ENCODE measurements at regions not wholly inside any gene's neighbourhood (a gene's known extent, or its start where the extent isn't known, plus 50 kb on each side); places are given as distances from the start of the nearest gene placed in this dataset.

DNA sequence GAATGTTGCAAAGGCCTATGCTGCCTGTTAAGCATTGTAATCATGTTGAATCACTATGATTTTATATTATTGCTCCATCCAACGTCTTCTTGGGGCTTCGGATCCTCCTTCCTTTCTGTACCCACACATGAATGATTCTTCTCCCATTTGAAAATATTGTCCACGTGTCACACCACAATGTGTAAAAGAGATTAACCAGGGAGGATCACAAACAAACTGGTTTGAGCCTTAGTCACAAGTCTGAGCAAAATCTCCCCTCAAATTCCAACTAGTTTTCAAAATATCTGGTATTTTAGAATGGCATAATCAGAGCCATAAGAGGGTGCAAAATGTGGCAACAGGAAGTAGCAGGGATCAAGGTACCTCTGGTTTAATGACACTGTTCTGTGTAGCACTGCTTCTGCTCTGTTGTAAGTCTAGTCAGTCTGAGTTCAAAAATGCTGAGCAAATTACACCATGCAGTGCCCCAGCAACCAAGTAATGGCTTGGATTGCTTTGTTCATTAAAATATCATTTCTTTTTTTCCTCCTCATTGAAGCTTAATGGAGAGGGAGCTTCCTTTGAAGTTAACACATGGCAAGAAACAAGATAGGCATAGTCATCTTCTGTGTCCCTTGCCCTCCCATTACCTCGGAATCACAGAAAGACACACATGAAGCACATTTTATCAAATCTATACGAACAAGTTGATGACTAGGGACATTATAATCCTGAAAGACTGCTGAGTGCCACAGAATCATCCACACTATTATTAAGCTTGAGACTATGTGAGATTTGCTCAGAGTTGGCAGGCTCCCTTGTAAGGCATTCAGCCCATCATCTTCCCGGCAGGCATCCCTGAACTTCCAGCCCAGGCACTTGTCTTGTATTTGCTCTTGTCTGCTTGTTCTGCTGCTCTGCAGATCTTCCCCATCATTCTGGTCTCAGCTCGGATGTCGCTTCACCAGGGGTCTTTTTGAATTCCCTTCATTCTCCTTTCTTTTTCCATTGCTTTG, 102.0 kb upstream of the PRLR start:
- no peak for TF ChIP-seq ZNF326 (CRISPR knock-in tag; IDR thresholded peaks at IDR 0.05; ENCODE audit: borderline replicate concordance)
- TF ChIP-seq, protein P1, sequence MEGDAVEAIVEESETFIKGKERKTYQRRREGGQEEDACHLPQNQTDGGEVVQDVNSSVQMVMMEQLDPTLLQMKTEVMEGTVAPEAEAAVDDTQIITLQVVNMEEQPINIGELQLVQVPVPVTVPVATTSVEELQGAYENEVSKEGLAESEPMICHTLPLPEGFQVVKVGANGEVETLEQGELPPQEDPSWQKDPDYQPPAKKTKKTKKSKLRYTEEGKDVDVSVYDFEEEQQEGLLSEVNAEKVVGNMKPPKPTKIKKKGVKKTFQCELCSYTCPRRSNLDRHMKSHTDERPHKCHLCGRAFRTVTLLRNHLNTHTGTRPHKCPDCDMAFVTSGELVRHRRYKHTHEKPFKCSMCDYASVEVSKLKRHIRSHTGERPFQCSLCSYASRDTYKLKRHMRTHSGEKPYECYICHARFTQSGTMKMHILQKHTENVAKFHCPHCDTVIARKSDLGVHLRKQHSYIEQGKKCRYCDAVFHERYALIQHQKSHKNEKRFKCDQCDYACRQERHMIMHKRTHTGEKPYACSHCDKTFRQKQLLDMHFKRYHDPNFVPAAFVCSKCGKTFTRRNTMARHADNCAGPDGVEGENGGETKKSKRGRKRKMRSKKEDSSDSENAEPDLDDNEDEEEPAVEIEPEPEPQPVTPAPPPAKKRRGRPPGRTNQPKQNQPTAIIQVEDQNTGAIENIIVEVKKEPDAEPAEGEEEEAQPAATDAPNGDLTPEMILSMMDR (CRISPR knock-in tag; IDR thresholded peaks at IDR 0.05): no peak
- TF ChIP-seq, protein P2, sequence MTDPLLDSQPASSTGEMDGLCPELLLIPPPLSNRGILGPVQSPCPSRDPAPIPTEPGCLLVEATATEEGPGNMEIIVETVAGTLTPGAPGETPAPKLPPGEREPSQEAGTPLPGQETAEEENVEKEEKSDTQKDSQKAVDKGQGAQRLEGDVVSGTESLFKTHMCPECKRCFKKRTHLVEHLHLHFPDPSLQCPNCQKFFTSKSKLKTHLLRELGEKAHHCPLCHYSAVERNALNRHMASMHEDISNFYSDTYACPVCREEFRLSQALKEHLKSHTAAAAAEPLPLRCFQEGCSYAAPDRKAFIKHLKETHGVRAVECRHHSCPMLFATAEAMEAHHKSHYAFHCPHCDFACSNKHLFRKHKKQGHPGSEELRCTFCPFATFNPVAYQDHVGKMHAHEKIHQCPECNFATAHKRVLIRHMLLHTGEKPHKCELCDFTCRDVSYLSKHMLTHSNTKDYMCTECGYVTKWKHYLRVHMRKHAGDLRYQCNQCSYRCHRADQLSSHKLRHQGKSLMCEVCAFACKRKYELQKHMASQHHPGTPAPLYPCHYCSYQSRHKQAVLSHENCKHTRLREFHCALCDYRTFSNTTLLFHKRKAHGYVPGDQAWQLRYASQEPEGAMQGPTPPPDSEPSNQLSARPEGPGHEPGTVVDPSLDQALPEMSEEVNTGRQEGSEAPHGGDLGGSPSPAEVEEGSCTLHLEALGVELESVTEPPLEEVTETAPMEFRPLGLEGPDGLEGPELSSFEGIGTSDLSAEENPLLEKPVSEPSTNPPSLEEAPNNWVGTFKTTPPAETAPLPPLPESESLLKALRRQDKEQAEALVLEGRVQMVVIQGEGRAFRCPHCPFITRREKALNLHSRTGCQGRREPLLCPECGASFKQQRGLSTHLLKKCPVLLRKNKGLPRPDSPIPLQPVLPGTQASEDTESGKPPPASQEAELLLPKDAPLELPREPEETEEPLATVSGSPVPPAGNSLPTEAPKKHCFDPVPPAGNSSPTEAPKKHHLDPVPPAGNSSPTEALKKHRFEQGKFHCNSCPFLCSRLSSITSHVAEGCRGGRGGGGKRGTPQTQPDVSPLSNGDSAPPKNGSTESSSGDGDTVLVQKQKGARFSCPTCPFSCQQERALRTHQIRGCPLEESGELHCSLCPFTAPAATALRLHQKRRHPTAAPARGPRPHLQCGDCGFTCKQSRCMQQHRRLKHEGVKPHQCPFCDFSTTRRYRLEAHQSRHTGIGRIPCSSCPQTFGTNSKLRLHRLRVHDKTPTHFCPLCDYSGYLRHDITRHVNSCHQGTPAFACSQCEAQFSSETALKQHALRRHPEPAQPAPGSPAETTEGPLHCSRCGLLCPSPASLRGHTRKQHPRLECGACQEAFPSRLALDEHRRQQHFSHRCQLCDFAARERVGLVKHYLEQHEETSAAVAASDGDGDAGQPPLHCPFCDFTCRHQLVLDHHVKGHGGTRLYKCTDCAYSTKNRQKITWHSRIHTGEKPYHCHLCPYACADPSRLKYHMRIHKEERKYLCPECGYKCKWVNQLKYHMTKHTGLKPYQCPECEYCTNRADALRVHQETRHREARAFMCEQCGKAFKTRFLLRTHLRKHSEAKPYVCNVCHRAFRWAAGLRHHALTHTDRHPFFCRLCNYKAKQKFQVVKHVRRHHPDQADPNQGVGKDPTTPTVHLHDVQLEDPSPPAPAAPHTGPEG (CRISPR knock-in tag; IDR thresholded peaks at IDR 0.05): no peak
- TF ChIP-seq, protein P3, sequence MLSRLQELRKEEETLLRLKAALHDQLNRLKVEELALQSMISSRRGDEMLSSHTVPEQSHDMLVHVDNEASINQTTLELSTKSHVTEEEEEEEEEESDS (CRISPR knock-in tag; IDR thresholded peaks at IDR 0.05; ENCODE audit: borderline replicate concordance): no peak
- TF ChIP-seq, protein P4, sequence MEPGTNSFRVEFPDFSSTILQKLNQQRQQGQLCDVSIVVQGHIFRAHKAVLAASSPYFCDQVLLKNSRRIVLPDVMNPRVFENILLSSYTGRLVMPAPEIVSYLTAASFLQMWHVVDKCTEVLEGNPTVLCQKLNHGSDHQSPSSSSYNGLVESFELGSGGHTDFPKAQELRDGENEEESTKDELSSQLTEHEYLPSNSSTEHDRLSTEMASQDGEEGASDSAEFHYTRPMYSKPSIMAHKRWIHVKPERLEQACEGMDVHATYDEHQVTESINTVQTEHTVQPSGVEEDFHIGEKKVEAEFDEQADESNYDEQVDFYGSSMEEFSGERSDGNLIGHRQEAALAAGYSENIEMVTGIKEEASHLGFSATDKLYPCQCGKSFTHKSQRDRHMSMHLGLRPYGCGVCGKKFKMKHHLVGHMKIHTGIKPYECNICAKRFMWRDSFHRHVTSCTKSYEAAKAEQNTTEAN (CRISPR knock-in tag; conservative IDR thresholded peaks at IDR 0.05): no peak
- no peak for TF ChIP-seq NFIB (CRISPR knock-in tag; IDR thresholded peaks at IDR 0.05; ENCODE audit: borderline replicate concordance)
- TF ChIP-seq SATB2 (CRISPR knock-in tag; IDR thresholded peaks at IDR 0.05): no peak
- TF ChIP-seq TAF1 (CRISPR knock-in tag; IDR thresholded peaks at IDR 0.05): no peak
- no peak for TF ChIP-seq NCOR1 (IDR thresholded peaks at IDR 0.05; ENCODE audit: borderline replicate concordance, low read length)
- TF ChIP-seq ZNF234 (CRISPR knock-in tag; conservative IDR thresholded peaks at IDR 0.05): no peak
- TF ChIP-seq ONECUT2 (CRISPR knock-in tag; IDR thresholded peaks at IDR 0.05): no peak

Measured in HepG2 (cell line).